ENCODE measurements at regions not wholly inside any gene's neighbourhood (a gene's known extent, or its start where the extent isn't known, plus 50 kb on each side); places are given as distances from the start of the nearest gene placed in this dataset.

DNA sequence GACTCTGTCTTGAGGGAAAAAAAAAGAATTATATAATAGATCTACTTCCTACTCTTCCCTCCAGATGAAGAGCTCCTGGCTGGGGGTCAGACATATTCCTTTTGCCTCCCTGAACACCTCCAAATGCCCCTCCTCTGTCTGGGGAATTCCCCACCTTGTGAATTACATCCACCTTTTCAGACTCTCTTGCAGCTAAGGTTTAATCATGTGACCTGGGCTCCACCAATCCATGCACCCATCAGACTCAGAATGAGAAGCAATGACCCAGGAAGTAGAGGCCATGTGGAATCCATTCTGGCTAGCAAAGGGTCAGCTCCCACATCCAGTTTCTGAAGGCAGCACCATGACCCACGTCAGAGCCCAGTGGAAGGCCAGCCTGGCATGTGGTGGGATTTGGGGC, 93.6 kb upstream of the CUX1 start:
- TF ChIP-seq, protein P1, sequence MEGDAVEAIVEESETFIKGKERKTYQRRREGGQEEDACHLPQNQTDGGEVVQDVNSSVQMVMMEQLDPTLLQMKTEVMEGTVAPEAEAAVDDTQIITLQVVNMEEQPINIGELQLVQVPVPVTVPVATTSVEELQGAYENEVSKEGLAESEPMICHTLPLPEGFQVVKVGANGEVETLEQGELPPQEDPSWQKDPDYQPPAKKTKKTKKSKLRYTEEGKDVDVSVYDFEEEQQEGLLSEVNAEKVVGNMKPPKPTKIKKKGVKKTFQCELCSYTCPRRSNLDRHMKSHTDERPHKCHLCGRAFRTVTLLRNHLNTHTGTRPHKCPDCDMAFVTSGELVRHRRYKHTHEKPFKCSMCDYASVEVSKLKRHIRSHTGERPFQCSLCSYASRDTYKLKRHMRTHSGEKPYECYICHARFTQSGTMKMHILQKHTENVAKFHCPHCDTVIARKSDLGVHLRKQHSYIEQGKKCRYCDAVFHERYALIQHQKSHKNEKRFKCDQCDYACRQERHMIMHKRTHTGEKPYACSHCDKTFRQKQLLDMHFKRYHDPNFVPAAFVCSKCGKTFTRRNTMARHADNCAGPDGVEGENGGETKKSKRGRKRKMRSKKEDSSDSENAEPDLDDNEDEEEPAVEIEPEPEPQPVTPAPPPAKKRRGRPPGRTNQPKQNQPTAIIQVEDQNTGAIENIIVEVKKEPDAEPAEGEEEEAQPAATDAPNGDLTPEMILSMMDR (IDR thresholded peaks at IDR 0.05; ENCODE audit: borderline replicate concordance, extremely low read depth, low read length, poor library complexity, severe bottlenecking), result no peak
- TF ChIP-seq EZH2 (IDR thresholded peaks at IDR 0.05; ENCODE audit: borderline replicate concordance, low read depth, low read length, severe bottlenecking), result no peak

All from DND-41 (cell line).